Erythroblast (primary cell): ENCODE measurements at regions not wholly inside any gene's neighbourhood (a gene's known extent, or its start where the extent isn't known, plus 50 kb on each side); places are given as distances from the start of the nearest gene placed in this dataset.

Source experiments
- GATA1 ChIP-seq: IDR thresholded peaks from 2 replicates; pipeline ENCODE4 v1.6.1; 2011; ENCODE audit warnings: low read depth, mild to moderate bottlenecking, control low read depth, low read length, moderate library complexity
- POLR2A ChIP-seq: IDR thresholded peaks from 2 replicates; pipeline ENCODE4 v1.6.1; 2011; ENCODE audit warnings: mild to moderate bottlenecking, low read length

- TF ChIP-seq POLR2A (no peak), GATA1 (no peak)
Observed at GRCh38 chr1:194062526-194062925, 876.1 kb upstream of the B3GALT2 start.
